A204.1 (cell line): ENCODE measurements at regions not wholly inside any gene's neighbourhood (a gene's known extent, or its start where the extent isn't known, plus 50 kb on each side); places are given as distances from the start of the nearest gene placed in this dataset.

Source experiments
- FAIRE-seq: peaks from 2 replicates; lab custom pipeline; 2012; peaks lifted over from hg19 to GRCh38; lab: Jason Lieb, UNC

GRCh38 chr4:156238171-156238570 lies 284.5 kb upstream of the CTSO start:
- no peak for FAIRE-seq

- no peak for FAIRE-seq
Measured at GRCh38 chr4:156237231-156237630, 283.6 kb upstream of the CTSO start.

- FAIRE-seq: no peak
Measured at GRCh38 chr4:156230176-156230575, 276.5 kb upstream of the CTSO start.

- no peak for FAIRE-seq
Measured at GRCh38 chr4:156228676-156229075, 275.0 kb upstream of the CTSO start.

GRCh38 chr4:156227321-156227720 lies 273.7 kb upstream of the CTSO start:
- no peak for FAIRE-seq

- no peak for FAIRE-seq
Measured at GRCh38 chr4:156223985-156224384, 270.3 kb upstream of the CTSO start.

GRCh38 chr4:156217236-156217635 lies 263.6 kb upstream of the CTSO start:
- FAIRE-seq: no peak

GRCh38 chr4:156201050-156201449 lies 247.4 kb upstream of the CTSO start:
- no peak for FAIRE-seq

GRCh38 chr4:156198511-156198910 lies 244.8 kb upstream of the CTSO start:
- no peak for FAIRE-seq

GRCh38 chr4:156197216-156197615 lies 243.6 kb upstream of the CTSO start:
- FAIRE-seq: no peak

- FAIRE-seq: no peak
Measured at GRCh38 chr4:156196722-156197121, 243.1 kb upstream of the CTSO start.

- FAIRE-seq: no peak
Measured at GRCh38 chr4:156195914-156196313, 242.2 kb upstream of the CTSO start.

- no peak for FAIRE-seq
Measured at GRCh38 chr4:156194896-156195295, 241.2 kb upstream of the CTSO start.

- no peak for FAIRE-seq
Measured at GRCh38 chr4:156193800-156194199, 240.1 kb upstream of the CTSO start.

GRCh38 chr4:156193106-156193505 lies 239.4 kb upstream of the CTSO start:
- no peak for FAIRE-seq

GRCh38 chr4:156192033-156192432 lies 238.4 kb upstream of the CTSO start:
- no peak for FAIRE-seq

- no peak for FAIRE-seq
Measured at GRCh38 chr4:156191044-156191781, 237.5 kb upstream of the CTSO start.

GRCh38 chr4:156190615-156191014 lies 236.9 kb upstream of the CTSO start:
- FAIRE-seq: no peak

- no peak for FAIRE-seq
Measured at GRCh38 chr4:156188596-156188995, 234.9 kb upstream of the CTSO start.

- FAIRE-seq: peak; percentile 11
Measured at GRCh38 chr4:156186111-156186510, 232.4 kb upstream of the CTSO start.

GRCh38 chr4:156185514-156186055 lies 231.9 kb upstream of the CTSO start:
- no peak for FAIRE-seq

GRCh38 chr4:156182269-156182668 lies 228.6 kb upstream of the CTSO start:
- FAIRE-seq: no peak

- no peak for FAIRE-seq
Measured at GRCh38 chr4:156177941-156178340, 224.3 kb upstream of the CTSO start.

GRCh38 chr4:156176896-156177295 lies 223.2 kb upstream of the CTSO start:
- no peak for FAIRE-seq
